LNCAP (cell line): ENCODE measurements at regions not wholly inside any gene's neighbourhood (a gene's known extent, or its start where the extent isn't known, plus 50 kb on each side); places are given as distances from the start of the nearest gene placed in this dataset.

ENCODE experiments used
- CTCF ChIP-seq: fragments of 450-650 bp; IDR thresholded peaks from 2 replicates; pipeline ENCODE4 v1.5.1; 2017; ENCODE audit warnings: mild to moderate bottlenecking

- TF ChIP-seq CTCF, result no peak
Measured at GRCh38 chr19:31598730-31599238, 249.5 kb upstream of the TSHZ3 start.

- no peak for TF ChIP-seq CTCF
Measured at GRCh38 chr19:31600731-31601295, 251.6 kb upstream of the TSHZ3 start.

GRCh38 chr19:31601855-31602254 is 252.6 kb upstream of the TSHZ3 start:
- TF ChIP-seq CTCF, result no peak

- no peak for TF ChIP-seq CTCF
Measured at GRCh38 chr19:31602548-31602947, 253.3 kb upstream of the TSHZ3 start.

- TF ChIP-seq CTCF, result no peak
Measured at GRCh38 chr19:31604493-31605040, 255.3 kb upstream of the TSHZ3 start.

- TF ChIP-seq CTCF, result no peak
Measured at GRCh38 chr19:31610018-31610417, 260.8 kb upstream of the TSHZ3 start.

- TF ChIP-seq CTCF, result no peak
Measured at GRCh38 chr19:31611046-31611877, 262.0 kb upstream of the TSHZ3 start.
